ENCODE measurements at regions not wholly inside any gene's neighbourhood (a gene's known extent, or its start where the extent isn't known, plus 50 kb on each side); places are given as distances from the start of the nearest gene placed in this dataset.

GRCh38 chr10:62684911-62685310 lies 119.6 kb upstream of the ADO start:
- TF ChIP-seq FOXA1 (IDR thresholded peaks at IDR 0.05) (no peak), TARDBP (IDR thresholded peaks at IDR 0.05) (no peak)
